Osteoblast (primary cell): ENCODE measurements at regions not wholly inside any gene's neighbourhood (a gene's known extent, or its start where the extent isn't known, plus 50 kb on each side); places are given as distances from the start of the nearest gene placed in this dataset.

Experiments used
- DNase-seq: peaks from one replicate; pipeline ENCODE4 v3.0.0; 2011; ENCODE audit warnings: low spot score, mixed read lengths; ENCODE audit not compliant: insufficient read length; ENCODE audit errors: missing footprints
- H2AFZ ChIP-seq: 2 replicates; pipeline ENCODE4 v1.6.0; 2011; ENCODE audit warnings: mild to moderate bottlenecking, low read length
- H3K27ac ChIP-seq: 2 replicates; pipeline ENCODE4 v1.5.1; 2011; ENCODE audit warnings: mild to moderate bottlenecking, low read depth, low read length, moderate library complexity
- H3K27me3 ChIP-seq: 2 replicates; pipeline ENCODE4 v1.6.0; 2012; ENCODE audit warnings: mild to moderate bottlenecking, control low read depth, inconsistent platforms, low read length, moderate library complexity; ENCODE audit not compliant: insufficient read depth
- H3K36me3 ChIP-seq: 2 replicates; pipeline ENCODE4 v1.5.1; 2011; ENCODE audit warnings: mild to moderate bottlenecking, low read length, control low read depth, moderate library complexity; ENCODE audit not compliant: insufficient read depth
- H3K4me1 ChIP-seq: 2 replicates; pipeline ENCODE4 v1.5.1; 2011; ENCODE audit warnings: mild to moderate bottlenecking, low read length, control low read depth, moderate library complexity; ENCODE audit not compliant: insufficient read depth
- H3K4me2 ChIP-seq: 2 replicates; pipeline ENCODE4 v1.6.0; 2011; ENCODE audit warnings: mild to moderate bottlenecking, low read length; ENCODE audit not compliant: insufficient read depth
- H3K4me3 ChIP-seq: fragments of 200-600 bp; sonication (generic); 3 replicates; pipeline ENCODE4 v1.5.1; 2012; ENCODE audit warnings: mild to moderate bottlenecking, low read length, inconsistent platforms; ENCODE audit not compliant: insufficient read depth
- H3K79me2 ChIP-seq: 2 replicates; pipeline ENCODE4 v1.6.0; 2012; ENCODE audit warnings: mild to moderate bottlenecking, low read length, control low read depth, inconsistent platforms; ENCODE audit not compliant: insufficient read depth
- H3K9me3 ChIP-seq: 2 replicates; pipeline ENCODE4 v1.5.1; 2011; ENCODE audit warnings: low read depth, low read length, control low read depth
- H4K20me1 ChIP-seq: 2 replicates; pipeline ENCODE4 v1.6.0; 2012; ENCODE audit warnings: mild to moderate bottlenecking, low read length, control low read depth; ENCODE audit not compliant: insufficient read depth
- CTCF ChIP-seq: IDR thresholded peaks from 2 replicates; pipeline ENCODE4 v1.5.1; 2011; ENCODE audit warnings: mild to moderate bottlenecking, low read depth, low read length, moderate library complexity; ENCODE audit errors: extremely low read depth

- H3K36me3 ChIP-seq, result no peaks in the 10 kb centered on the region
- H3K4me1 ChIP-seq, result peaks cover 3% of the 10 kb centered on the region
- H3K4me3 ChIP-seq, result no peak overlapping the region
- no peaks in the 10 kb centered on the region for H3K9me3 ChIP-seq
- no peak overlapping the region for H3K27ac ChIP-seq
- no peaks in the 10 kb centered on the region for H3K27me3 ChIP-seq
- no peak for TF ChIP-seq CTCF
- no peak overlapping the region for H2AFZ ChIP-seq
- no peak for DNase-seq
- H3K4me2 ChIP-seq, result no peak overlapping the region
- H4K20me1 ChIP-seq, result no peaks in the 10 kb centered on the region
- H3K79me2 ChIP-seq, result no peaks in the 10 kb centered on the region
These were observed 153.8 kb downstream of the LRIG3 start for GRCh38 chr12:58766513-58766870.

GRCh38 chr12:58767496-58767895 lies 152.8 kb downstream of the LRIG3 start:
- H4K20me1 ChIP-seq, result no peaks in the 10 kb centered on the region
- no peak overlapping the region for H3K27ac ChIP-seq
- DNase-seq, result no peak
- H3K79me2 ChIP-seq, result no peaks in the 10 kb centered on the region
- no peaks in the 10 kb centered on the region for H3K27me3 ChIP-seq
- H3K36me3 ChIP-seq, result no peaks in the 10 kb centered on the region
- no peak overlapping the region for H2AFZ ChIP-seq
- H3K9me3 ChIP-seq, result no peaks in the 10 kb centered on the region
- no peak for TF ChIP-seq CTCF
- no peak overlapping the region for H3K4me3 ChIP-seq
- peaks cover 3% of the 10 kb centered on the region for H3K4me1 ChIP-seq
- no peak overlapping the region for H3K4me2 ChIP-seq

GRCh38 chr12:58773986-58774385 lies 146.3 kb downstream of the LRIG3 start:
- H3K27ac ChIP-seq, result no peak overlapping the region
- H3K79me2 ChIP-seq, result no peaks in the 10 kb centered on the region

GRCh38 chr12:58774731-58775130 lies 145.6 kb downstream of the LRIG3 start:
- DNase-seq, result no peak

More at GRCh38 chr12:58773986-58774385, 146.3 kb downstream of the LRIG3 start:
- Histone ChIP-seq H3K9me3 (no peaks in the 10 kb centered on the region), H3K27me3 (no peaks in the 10 kb centered on the region), H3K4me2 (no peak overlapping the region), H2AFZ (peak overlapping the region; percentile 45), H4K20me1 (no peaks in the 10 kb centered on the region), H3K4me3 (no peak overlapping the region), H3K36me3 (no peaks in the 10 kb centered on the region), H3K4me1 (no peaks in the 10 kb centered on the region)
- no peak for TF ChIP-seq CTCF
- DNase-seq, result no peak

More at GRCh38 chr12:58774731-58775130, 145.6 kb downstream of the LRIG3 start:
- H3K79me2 ChIP-seq, result no peaks in the 10 kb centered on the region
- no peak overlapping the region for H3K4me3 ChIP-seq
- H3K4me1 ChIP-seq, result no peaks in the 10 kb centered on the region
- no peak overlapping the region for H3K4me2 ChIP-seq
- H3K9me3 ChIP-seq, result no peaks in the 10 kb centered on the region
- no peaks in the 10 kb centered on the region for H4K20me1 ChIP-seq
- H3K27ac ChIP-seq, result no peak overlapping the region
- TF ChIP-seq CTCF, result no peak
- no peak overlapping the region for H2AFZ ChIP-seq
- H3K27me3 ChIP-seq, result no peaks in the 10 kb centered on the region
- H3K36me3 ChIP-seq, result no peaks in the 10 kb centered on the region
